CD1c-positive myeloid dendritic cell (primary cell): ENCODE measurements at regions not wholly inside any gene's neighbourhood (a gene's known extent, or its start where the extent isn't known, plus 50 kb on each side); places are given as distances from the start of the nearest gene placed in this dataset.
A peak's percentile ranks its signal among the peaks of the same experiment; 100 is the strongest.

Source experiments
- DNase-seq: peaks from one replicate; pipeline ENCODE4 v3.0.0-alpha.2; 2016; ENCODE audit errors: extremely low spot score

GRCh38 chr18:37778417-37779165, 213.0 kb upstream of the CELF4 start:
- peak; percentile 47 for DNase-seq

- no peak for DNase-seq
Measured at GRCh38 chr18:37769826-37770225, 204.2 kb upstream of the CELF4 start.

GRCh38 chr18:37764541-37765288, 199.1 kb upstream of the CELF4 start:
- no peak for DNase-seq

- DNase-seq, result no peak
Measured at GRCh38 chr18:37762076-37762621, 196.6 kb upstream of the CELF4 start.

GRCh38 chr18:37754141-37754540, 188.5 kb upstream of the CELF4 start:
- DNase-seq, result no peak

- DNase-seq, result no peak
Measured at GRCh38 chr18:37742436-37742835, 176.8 kb upstream of the CELF4 start.

- DNase-seq, result no peak
Measured at GRCh38 chr18:37741032-37741623, 175.5 kb upstream of the CELF4 start.

GRCh38 chr18:37734406-37734805, 168.8 kb upstream of the CELF4 start:
- no peak for DNase-seq

GRCh38 chr18:37729716-37730115, 164.1 kb upstream of the CELF4 start:
- DNase-seq, result no peak

- no peak for DNase-seq
Measured at GRCh38 chr18:37724206-37724605, 158.6 kb upstream of the CELF4 start.

GRCh38 chr18:37721544-37722522, 156.2 kb upstream of the CELF4 start:
- DNase-seq, result no peak

GRCh38 chr18:37720663-37721062, 155.1 kb upstream of the CELF4 start:
- no peak for DNase-seq

GRCh38 chr18:37717656-37718055, 152.1 kb upstream of the CELF4 start:
- no peak for DNase-seq

GRCh38 chr18:37717098-37717497, 151.5 kb upstream of the CELF4 start:
- DNase-seq, result no peak

- DNase-seq, result no peak
Measured at GRCh38 chr18:37716106-37716735, 150.6 kb upstream of the CELF4 start.

GRCh38 chr18:37714691-37715090, 149.1 kb upstream of the CELF4 start:
- no peak for DNase-seq

GRCh38 chr18:37712776-37713175, 147.2 kb upstream of the CELF4 start:
- DNase-seq, result no peak

- no peak for DNase-seq
Measured at GRCh38 chr18:37711766-37712505, 146.3 kb upstream of the CELF4 start.

GRCh38 chr18:37710726-37711125, 145.1 kb upstream of the CELF4 start:
- no peak for DNase-seq

GRCh38 chr18:37709740-37710139, 144.1 kb upstream of the CELF4 start:
- DNase-seq, result no peak
